NCI-H1930 (cell line): ENCODE measurements at regions not wholly inside any gene's neighbourhood (a gene's known extent, or its start where the extent isn't known, plus 50 kb on each side); places are given as distances from the start of the nearest gene placed in this dataset.

Source experiments
- DNase-seq, 2 experiments: peaks; one replicate each; lab custom pipeline; 2025; lab: John Stamatoyannopoulos, UW

DNA sequence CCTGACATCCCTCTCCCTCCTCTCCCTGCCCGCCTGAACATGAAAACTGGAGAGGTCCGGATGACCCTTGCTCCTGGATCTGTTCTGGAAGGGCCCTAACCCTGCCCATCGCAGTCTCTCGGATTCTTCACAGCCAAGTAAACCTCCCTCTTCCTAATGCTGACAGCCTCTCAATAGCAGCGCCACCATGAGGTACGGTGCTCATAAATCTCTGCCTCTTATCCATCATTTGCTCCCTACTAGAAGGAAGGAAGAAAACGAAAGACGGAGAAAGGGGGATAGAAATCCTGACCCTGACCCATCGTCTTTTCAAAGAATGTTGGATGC is 257.9 kb downstream of the BCL11A start:
- DNase-seq = no peak

DNA sequence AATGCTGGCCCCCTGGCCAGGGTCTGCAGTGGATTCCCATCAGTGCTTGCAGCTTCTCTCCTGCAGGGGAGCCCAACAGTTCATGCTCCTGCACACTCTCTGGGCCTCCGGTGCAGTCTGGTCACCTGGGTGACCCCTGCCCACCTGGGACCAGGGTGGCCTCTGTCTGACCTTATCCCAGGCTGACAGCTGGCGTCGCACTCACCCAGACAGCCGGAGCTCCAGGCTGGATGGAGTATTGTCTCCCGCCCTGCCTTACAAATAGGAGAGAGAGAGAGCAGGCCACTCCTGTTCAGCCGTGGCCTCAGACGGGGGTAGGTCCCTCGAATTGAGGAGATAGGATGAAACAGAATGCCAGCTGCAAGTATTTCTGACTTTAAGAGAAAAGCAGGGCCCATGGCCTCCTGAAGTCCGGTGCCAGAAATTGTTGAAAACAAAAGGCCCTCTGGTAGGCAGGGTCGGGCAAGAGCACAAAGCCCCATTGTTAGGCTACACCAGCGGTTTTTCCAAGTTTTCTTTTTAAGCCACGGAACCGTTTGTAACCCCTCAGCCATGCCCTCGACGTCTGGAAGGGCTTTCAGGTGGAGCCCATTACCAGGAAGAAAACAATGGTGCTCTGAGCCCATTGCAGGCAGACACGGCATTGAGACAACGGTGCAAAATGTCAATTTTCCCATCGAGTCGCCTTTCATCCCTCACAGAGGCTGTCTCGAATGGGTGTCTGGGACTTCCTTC is 258.4 kb downstream of the BCL11A start:
- DNase-seq = no peak

DNA sequence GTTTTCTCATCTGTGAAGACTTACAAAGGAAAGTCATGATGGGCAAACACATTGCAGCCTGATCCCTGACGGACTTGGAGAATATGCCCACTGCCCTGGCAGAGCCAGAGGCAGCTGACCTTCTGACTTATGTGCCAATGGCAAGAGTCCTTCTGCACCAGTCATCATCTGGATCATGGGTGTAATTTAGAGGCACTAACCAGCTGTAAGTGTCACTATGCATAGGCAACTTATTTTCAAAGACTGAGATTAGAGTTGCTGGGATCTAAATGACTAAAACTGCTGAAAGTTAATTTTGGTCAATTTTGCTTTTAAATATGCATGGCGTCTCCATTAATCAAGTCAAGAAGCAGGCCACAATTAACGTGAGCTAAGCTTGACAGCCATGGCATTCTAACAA is 261.2 kb downstream of the BCL11A start:
- no peak for DNase-seq

DNA sequence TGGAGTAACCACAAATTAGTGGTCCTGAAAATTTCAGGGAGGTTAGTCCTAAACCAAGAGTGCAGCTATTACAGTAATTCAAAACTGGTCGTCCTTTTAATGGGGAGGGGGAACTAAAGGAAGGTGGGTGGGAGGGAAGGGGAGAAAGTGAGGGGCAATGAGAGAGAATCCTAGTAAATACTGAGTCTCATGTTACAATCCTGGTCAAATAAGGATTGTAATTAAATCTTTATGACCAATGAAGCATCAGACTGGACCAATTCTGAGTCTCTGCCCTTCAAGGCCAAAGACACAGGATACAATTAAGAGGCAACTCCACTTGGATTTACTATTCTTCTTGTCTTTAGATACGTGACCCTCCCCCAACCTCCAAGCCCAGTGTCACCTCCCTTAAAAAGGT is 262.9 kb downstream of the BCL11A start:
- DNase-seq = no peak

DNA sequence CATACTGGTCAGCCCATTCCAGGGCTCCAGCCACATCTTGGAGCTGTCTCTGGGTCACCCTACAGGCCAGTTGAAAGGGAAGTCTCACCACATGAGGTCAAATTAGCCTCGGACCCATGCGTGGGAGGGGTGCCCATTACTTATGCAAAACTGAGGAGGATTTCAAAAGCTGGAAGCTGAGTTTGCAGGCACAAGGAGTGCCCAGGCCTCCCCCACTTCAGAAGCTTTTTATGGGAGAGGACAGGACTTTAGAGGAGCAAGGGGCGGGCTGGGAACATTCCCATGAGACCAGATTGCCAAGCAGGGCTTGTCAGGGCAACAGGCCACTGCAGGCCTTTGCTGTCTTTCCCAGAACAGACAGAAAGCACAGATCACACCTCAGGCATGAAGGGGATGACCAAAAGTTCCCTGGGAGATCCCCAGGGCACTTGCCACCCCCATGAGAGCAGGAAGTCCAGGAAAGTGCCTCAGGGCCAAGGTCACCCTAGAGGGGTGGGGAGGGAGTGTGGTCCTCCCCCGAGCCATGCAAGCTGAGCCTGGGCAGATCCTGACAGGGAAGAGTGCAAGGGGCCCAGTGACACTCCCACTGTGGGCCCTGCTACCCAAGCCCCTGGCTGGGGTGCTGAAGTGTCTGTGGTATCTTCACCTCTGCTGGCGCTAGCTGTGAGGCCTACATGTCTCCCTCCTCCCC is 267.7 kb downstream of the BCL11A start:
- no peak for DNase-seq

DNA sequence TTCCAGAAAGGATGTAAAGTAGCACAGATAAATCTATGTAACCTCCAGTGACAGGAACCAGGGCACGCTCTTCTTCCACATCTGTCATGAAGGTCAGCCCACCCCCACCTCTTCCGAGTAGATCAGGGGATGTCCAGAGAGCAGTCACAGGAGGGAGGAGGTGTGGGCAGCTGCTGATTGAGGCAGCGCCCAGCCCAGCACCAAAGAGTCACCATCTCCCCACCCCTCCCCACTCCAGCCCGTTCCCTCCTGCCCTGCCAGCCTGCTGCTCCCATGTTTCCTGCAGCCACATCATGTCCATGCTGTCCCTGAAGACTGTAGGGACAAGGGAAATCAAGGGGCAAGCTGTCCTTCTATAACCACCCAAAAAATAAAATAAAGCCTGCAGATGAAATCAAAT is 269.8 kb downstream of the BCL11A start:
- no peak for DNase-seq

DNA sequence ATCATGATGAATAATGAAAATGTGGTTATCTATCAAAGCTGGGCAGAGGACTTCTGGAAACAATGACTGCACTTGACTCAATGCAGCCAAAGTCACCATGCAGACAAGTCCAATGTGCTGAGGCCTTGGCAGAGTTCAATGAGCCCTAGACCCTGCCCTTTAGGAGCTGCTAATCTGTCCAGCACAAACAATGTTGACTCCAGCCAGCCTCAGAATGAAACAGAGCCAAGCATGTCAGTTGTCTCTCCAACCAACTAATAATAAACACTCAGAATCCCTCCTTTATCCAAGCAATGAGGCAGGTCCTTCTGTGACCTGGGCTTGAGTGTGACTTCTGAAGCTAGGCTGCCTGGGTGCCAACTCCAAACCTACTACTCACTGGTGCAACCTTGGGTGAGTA is 270.6 kb downstream of the BCL11A start:
- no peak for DNase-seq

DNA sequence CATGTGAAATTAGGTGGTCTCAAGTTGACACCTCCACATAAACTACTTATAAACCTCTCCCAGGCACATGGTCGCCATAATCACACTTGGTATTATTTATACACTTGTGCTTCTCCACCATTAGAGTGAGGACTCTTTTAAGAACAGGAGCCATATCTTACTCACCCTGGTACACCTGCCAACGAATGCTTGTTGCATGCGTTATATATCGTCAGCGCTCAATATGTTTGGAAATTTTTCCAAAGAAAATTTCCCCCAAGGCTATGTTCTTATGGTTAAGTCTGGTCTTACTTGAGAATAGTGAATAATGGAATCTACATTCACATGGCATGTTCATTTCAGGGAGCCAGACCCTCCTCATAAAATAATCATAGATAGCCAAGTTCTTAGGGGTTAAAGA is 271.7 kb downstream of the BCL11A start:
- DNase-seq = no peak

DNA sequence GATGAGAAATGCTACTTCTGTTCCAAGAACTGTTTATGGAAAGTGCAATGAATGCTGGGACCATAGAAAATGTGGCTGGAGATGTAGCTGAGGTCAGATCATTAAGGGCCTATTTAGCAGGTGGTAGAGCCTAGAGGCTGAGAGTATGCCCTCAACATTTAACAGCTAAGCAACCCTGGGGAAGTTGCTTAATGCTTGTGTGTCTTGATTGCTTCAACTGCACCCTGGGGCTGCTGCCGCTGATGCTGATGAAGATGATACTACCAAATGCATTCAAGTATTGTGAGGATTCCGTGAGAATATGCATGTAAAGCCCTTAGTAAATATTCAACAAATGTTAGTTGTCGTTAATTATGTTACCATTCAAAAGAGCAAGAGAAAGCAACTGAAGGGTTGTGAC is 273.2 kb downstream of the BCL11A start:
- no peak for DNase-seq

DNA sequence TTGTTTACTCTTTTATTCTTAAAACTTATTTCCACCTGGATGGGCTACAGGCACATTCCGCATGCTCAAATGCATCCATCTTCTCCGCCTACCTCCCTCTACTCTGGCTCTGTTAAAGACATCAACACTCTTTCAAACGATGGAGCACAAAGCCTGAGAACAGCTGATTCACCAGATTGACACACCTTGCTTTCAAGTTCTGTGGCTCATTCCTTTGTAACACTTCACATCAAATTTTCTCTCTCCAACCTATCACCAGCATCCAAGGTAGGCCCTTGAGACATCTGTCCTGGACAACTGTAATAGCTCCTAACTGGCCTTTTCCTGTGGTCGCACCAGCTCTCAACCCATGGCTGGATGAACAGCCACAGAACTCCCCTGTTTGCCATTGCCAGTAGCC is 274.5 kb downstream of the BCL11A start:
- no peak for DNase-seq

DNA sequence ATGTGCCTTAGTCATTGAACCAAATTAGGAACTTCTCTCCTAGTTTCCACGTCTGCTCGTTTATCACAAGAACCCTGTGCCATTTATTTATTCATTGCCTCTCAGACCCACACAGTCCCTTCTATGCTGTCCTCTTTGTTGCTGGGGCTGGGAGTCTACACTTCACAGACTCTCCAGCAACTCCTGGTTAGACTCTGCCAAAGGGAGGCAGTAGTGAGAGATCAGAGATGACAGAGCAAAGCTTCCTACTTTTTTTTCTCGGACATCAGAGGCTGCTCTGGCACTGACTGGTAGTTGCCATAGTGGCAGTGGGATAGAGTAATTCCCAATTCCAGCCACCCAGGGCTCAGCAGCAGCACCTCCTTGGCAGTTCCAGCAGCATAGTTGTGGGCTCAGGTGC is 277.5 kb downstream of the BCL11A start:
- no peak for DNase-seq

DNA sequence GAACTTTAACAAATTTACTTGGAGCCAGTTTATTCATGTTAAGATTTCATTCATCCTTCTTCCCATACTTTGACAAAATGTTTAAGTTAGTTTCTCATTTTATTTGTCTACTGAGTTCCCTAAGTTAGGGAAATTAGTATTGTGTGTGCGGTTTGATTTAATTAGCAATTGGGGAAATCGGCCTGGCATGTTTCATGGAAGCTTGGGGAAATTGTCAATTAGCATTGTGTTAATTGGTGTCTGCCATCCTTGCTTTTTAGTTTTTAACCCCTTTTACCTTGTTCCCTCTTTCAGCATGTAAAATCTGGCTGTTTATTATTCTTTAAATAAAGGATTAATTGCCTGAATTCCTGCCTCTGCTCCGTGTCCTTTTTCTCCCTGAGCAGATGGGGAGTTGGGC is 279.6 kb downstream of the BCL11A start:
- DNase-seq = no peak

DNA sequence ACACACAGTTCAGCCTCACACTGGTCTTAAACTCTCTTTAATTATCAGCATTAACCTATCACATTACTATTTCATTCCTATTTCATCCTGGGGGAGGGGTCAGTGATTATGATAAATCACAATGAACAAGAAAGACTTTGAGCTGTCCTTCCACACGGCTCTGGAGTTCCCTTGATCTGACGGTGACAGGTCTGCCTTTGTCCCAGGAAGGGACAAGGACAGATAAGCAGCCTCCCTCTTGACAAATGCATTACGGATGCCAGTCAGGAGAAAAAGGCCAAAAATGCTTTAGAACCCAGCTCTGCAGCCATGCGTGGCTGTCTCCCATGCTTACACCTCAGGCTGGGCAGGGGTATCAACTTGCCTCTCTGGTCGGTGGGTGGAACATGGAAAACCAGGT is 281.7 kb downstream of the BCL11A start:
- no peak for DNase-seq

DNA sequence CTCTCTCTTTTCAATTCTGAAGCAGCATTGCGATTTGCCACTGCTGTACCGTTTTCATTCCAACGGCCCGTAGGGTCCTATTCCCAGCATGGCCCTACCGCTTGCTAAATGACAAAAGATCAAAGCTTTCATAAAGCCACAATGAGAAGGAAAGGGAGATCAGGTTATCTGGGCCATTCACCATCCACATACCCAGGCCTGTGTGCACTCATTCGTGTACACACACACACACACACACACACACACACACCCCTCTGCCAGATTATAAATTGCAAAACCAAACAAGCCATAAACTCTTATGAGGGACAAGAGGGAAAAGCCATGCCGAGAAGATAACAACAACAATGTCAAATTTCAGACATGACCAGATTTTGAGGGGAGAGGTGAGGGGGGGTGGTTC is 282.3 kb downstream of the BCL11A start:
- DNase-seq = no peak

DNA sequence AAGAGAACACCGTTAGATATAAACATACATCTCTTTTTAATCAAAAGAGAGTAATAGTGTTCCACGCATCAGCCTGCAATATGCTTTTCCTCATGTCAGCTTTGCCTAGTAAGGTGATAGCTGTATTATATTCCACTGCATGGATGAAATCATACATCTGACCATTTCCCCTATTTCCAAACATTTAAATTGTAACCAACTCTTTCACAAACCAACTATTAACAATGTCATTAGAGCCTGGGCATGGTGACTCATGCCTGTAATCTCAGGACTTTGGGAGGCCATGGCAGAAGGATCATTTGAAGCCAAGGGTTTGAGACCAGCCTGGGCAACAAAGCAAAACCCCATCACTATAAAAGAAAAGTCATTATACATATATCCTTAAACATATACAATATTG is 284.8 kb downstream of the BCL11A start:
- DNase-seq = no peak

DNA sequence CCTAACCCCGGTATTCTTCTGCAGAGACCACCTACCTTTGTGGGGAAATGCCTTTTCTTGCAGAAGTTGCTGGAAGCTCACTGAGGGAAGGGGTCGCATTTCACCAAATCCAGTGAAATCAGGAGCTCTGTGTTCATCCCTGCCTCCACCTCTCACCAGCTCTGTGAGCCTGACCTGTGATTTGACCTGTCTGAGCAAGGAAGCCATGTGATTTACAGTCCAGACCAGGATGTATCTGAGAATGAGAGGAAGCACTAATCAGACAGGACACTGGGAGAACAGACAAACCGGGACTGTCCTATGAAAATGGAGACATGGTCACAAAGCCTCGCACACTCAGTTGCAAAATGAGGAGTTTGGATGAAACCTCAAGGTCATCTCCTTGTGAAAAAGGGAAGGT is 285.4 kb downstream of the BCL11A start:
- DNase-seq = no peak

DNA sequence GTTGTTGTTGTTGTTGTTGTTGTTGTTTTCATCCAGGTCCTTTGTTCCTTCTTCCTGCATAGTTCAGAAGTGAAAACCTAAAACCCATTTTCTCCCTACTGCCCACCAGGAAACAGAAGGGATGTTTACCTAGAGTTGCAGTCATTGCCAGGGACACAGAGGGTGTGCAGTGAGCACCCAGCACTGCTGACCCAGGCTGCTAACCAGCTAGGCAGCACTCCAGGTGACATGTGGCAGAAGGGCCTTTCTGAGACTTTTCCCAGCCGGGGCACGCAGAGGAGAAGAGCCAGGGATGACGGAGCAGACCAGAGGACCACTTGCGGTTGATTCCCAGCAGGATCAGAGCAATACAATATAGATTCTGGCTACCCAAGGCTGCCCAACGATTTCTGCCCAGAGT is 286.3 kb downstream of the BCL11A start:
- no peak for DNase-seq

DNA sequence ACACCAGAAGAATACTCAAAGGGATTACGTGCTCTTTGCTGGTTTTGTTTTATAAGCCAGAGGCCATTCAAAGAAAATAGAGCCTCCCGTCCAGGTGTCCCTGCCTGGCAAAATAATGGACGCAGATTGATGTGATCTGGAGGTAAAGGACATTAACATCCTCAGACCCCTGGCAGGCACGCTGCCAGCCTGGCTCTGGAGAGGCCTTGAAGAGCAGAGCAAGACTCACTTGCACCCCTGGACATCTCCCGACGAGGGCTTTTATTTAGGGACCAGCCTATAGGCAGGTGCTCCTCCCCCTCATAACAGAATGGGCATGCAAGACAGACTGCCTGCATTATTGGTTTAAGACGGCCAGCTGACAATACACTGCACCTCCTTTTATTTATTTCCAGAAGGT is 291.3 kb downstream of the BCL11A start:
- DNase-seq = no peak

DNA sequence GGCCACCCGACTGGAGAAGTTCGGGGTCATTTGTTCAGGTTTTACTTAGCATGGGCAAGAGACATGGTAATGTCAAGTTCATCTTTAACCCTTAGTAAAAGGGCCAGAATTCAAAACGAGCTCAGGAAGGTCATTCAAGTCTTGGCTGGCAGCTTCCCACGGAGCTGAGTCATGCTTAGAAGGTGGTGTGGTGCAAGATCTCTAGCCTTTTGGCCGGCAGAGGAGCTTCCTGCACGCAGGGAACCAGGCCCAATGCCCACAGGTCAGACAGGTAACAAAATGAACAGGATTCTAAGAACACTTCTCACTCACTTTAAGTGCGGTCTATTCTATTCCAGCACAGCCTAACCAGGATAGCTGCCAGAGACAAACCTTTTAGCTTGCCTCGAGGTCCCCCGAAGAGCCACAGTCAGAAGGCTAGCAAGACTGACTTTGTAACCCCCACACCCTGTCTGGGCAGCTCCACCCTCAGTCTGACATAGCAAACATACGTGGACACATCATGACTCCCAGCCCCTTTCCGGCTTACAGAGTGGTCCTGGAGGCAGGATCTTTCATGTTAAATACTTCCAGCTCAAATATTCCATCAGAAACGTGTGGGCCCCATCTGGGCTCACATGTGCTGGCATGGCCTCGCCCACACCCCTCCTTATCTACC is 292.7 kb downstream of the BCL11A start:
- no peak for DNase-seq

DNA sequence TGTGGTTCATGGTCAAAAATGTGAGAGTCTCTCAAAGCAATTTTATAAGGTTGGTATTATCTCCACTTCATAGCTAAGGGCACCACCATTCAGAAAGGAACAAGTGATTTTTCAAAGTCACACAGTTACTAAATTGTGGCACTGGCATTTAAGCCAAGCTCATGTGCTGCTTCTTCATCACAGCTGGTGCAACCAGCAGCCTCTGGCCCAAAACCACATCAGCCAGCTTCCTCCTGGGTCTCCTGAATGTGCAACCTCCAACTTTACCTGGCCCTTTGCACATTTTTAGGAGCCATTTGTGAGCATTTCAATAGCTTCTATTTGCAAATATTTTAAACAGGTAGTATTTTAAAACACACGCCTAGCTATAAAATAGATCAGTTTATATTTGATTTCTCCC is 293.7 kb downstream of the BCL11A start:
- no peak for DNase-seq

DNA sequence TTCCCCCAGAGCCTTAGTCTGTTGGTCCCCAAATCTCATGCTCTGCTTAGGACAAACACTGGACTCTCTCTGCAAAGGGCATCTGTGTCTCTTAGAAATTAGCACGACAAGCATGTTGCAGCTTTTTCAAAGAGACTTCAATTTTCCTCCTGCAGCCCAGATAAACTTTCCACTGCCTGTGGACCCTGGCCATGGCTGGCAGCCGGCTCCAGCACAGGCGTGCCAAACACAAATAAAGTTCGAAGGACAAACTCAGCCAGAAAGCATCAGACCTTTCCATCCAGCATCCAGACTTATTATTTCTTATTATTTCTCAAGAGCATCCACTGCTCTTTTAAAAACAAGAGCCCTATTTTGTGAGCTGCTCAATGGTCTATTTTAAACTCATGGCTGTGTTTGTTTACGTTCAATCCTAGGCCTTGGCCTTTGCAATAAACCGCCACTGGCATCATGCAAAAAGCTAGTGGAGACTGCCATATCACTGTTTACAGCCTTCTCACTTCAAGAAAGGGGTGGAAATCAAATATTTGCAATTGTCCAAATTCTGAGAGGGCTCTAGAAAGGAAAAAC is 300.8 kb downstream of the BCL11A start:
- DNase-seq = no peak

DNA sequence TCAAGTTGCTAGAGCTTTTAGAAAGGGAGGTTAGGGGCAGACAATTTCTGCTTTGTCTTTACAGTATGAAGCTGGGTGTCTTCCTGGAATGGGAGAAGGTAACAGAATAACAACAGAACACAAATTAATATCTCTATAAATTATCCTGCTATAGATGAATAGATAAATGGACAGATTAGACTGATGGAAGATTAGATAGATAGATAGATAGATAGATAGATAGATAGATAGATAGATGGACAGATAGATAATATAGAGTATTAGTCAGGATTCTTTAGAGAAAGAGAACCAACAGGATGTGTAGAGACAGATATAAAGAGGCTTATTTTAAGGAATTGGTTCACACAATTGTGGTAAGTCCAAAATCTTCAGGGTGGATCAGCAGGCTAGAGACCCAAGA is 302.2 kb downstream of the BCL11A start:
- no peak for DNase-seq

DNA sequence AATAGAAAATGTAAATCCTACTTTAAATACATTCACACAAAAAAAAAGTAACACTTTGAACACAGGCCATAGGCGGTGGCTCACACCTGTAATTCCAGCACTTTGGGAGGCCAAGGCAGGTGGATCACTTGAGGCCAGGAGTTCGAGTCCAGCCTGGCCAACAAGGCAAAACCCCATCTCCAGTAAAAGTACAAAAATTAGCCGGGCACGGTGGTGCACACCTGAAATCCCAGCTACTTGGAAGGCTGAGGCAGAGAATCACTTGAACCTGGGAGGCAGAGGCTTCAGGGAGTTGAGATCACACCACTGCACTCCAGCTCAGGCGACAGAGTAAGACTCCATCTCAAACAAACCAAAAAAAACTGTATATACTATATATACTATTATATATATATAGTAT is 303.6 kb downstream of the BCL11A start:
- DNase-seq = no peak
